Neuronal stem cell (in vitro differentiated cells): ENCODE measurements at regions not wholly inside any gene's neighbourhood (a gene's known extent, or its start where the extent isn't known, plus 50 kb on each side); places are given as distances from the start of the nearest gene placed in this dataset.
"Not testable (repeated sequence)": the region's sequence is repeated elsewhere in the genome, so short reads cannot be mapped to it uniquely, and the experiment has no call there.

Experiments
- DNase-seq: peaks from one replicate; pipeline ENCODE4 v3.0.0-alpha.2; 2013; ENCODE audit warnings: low spot score
- H2AFZ ChIP-seq: one replicate; pipeline ENCODE4 v1.6.1; 2013; ENCODE audit warnings: mild to moderate bottlenecking, low read length, inconsistent platforms
- H2AK5ac ChIP-seq: 2 replicates; pipeline ENCODE4 v1.6.1; 2013; ENCODE audit warnings: low read depth, mild to moderate bottlenecking, inconsistent platforms, low read length, moderate library complexity, mixed read lengths
- H2BK120ac ChIP-seq: 2 replicates; pipeline ENCODE4 v1.6.1; 2013; ENCODE audit warnings: low read depth, mild to moderate bottlenecking, inconsistent platforms, low read length, moderate library complexity, mixed read lengths
- H2BK12ac ChIP-seq: one replicate; pipeline ENCODE4 v1.6.1; 2013; ENCODE audit warnings: low read length, inconsistent platforms
- H2BK15ac ChIP-seq: 2 replicates; pipeline ENCODE4 v1.6.1; 2013; ENCODE audit warnings: mild to moderate bottlenecking, low read length, inconsistent platforms, mixed read lengths
- H2BK5ac ChIP-seq: one replicate; pipeline ENCODE4 v1.6.1; 2013; ENCODE audit warnings: inconsistent platforms, mild to moderate bottlenecking, low read length, moderate library complexity
- H3K14ac ChIP-seq: one replicate; pipeline ENCODE4 v1.6.1; 2013; ENCODE audit warnings: low read length, inconsistent platforms
- H3K18ac ChIP-seq: 2 replicates; pipeline ENCODE4 v1.6.1; 2013; ENCODE audit warnings: low read length, inconsistent platforms
- H3K23ac ChIP-seq: 2 replicates; pipeline ENCODE4 v1.6.1; 2013; ENCODE audit warnings: low read depth, mild to moderate bottlenecking, mixed read lengths, low read length, inconsistent platforms; ENCODE audit not compliant: poor library complexity
- H3K27ac ChIP-seq: replicated peaks from 3 replicates; pipeline ENCODE4 v1.5.1; 2013; ENCODE audit warnings: low read length, inconsistent platforms
- H3K27me3 ChIP-seq, 3 experiments: 2 replicates each; pipeline ENCODE4 v1.6.1; 2013; ENCODE audit warnings: low read length in 3 of 3, mild to moderate bottlenecking in 2 of 3, inconsistent platforms in 1 of 3, low read depth in 1 of 3, mixed read lengths in 1 of 3, moderate library complexity in 1 of 3; ENCODE audit not compliant: control insufficient read depth in 3 of 3, insufficient read depth in 3 of 3
- H3K36me3 ChIP-seq, 2 donors: replicated peaks in 1 of 2; 2 replicates each; pipeline ENCODE4 v1.6.1; 2013; ENCODE audit warnings: low read length in 2 of 2; ENCODE audit not compliant: control insufficient read depth in 2 of 2, insufficient read depth in 2 of 2
- H3K4ac ChIP-seq: 2 replicates; pipeline ENCODE4 v1.6.1; 2013; ENCODE audit warnings: inconsistent platforms, mild to moderate bottlenecking, low read length, moderate library complexity
- H3K4me1 ChIP-seq, 2 donors: 1 replicate in 1 of 2; 2 replicates in 1 of 2; pipeline ENCODE4 v1.6.1; 2013; ENCODE audit warnings: low read length in 2 of 2, low read depth in 1 of 2; ENCODE audit not compliant: control insufficient read depth in 2 of 2, insufficient read depth in 1 of 2
- H3K4me2 ChIP-seq: one replicate; pipeline ENCODE4 v1.6.1; 2013; ENCODE audit warnings: mild to moderate bottlenecking, low read length, inconsistent platforms; ENCODE audit not compliant: insufficient read depth, poor library complexity, severe bottlenecking
- H3K4me3 ChIP-seq, 2 donors: 2 replicates each; pipeline ENCODE4 v1.5.1; 2013; ENCODE audit warnings: low read length in 2 of 2, mild to moderate bottlenecking in 2 of 2, inconsistent platforms in 1 of 2, moderate library complexity in 1 of 2
- H3K79me1 ChIP-seq: one replicate; pipeline ENCODE4 v1.6.1; 2013; ENCODE audit warnings: low read depth, mild to moderate bottlenecking, inconsistent platforms, low read length, moderate library complexity
- H3K9ac ChIP-seq: one replicate; pipeline ENCODE4 v1.6.1; 2013; ENCODE audit warnings: mild to moderate bottlenecking, low read depth, low read length, inconsistent platforms; ENCODE audit not compliant: poor library complexity
- H3K9me3 ChIP-seq, 2 donors: replicated peaks in 1 of 2; 2 replicates each; pipeline versions ENCODE3 to v1.6.1; 2013; ENCODE audit warnings: low read length in 2 of 2, mild to moderate bottlenecking in 2 of 2, inconsistent platforms in 1 of 2, low read depth in 1 of 2, mixed read lengths in 1 of 2, moderate library complexity in 1 of 2; ENCODE audit not compliant: control insufficient read depth in 2 of 2, insufficient read depth in 1 of 2
- H4K8ac ChIP-seq: one replicate; pipeline ENCODE4 v1.6.1; 2013; ENCODE audit warnings: low read depth, mild to moderate bottlenecking, inconsistent platforms, low read length, moderate library complexity
- H4K91ac ChIP-seq: one replicate; pipeline ENCODE4 v1.6.1; 2013; ENCODE audit warnings: low read length, low read depth, mild to moderate bottlenecking, inconsistent platforms; ENCODE audit not compliant: poor library complexity
- WGBS, 2 donors: extraction: QIAGEN DNeasy Blood & Tissue Kit; methylation state at CpG; one replicate each; pipeline ENCODE4 v1.1.7; 2013; ENCODE audit warnings: missing lambda C conversion rate in 2 of 2, mixed read lengths in 1 of 2; ENCODE audit not compliant: insufficient read length in 2 of 2, insufficient replicate concordance in 1 of 2; ENCODE audit errors: extremely low coverage in 2 of 2; 5-methylcytosine and 5-hydroxymethylcytosine counted together

DNA sequence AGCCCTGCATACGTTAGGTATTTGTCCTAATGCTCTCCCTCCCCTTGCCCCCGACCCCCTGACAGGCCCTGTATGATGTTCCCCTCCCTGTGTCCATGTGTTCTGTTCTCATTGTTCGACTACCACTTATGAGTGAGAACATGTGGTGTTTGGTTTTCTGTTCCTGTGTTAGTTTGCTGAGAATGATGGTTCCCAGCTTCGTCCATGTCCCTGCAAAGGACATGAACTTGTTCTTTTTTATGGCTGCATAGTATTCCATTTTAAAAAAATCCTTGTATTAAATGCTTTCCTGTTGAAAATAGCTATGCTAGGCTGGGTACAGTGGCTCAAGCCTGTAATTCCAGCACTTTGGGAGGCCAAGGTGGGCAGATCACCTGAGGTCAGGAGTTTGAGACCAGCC is 232.2 kb downstream of the RPLP1 start:
- not testable (repeated sequence) for H3K23ac ChIP-seq, H3K4me2 ChIP-seq, H2AFZ ChIP-seq, H3K27ac ChIP-seq, H2BK15ac ChIP-seq, H2BK120ac ChIP-seq, H3K4me3 ChIP-seq, H3K14ac ChIP-seq, H3K27me3 ChIP-seq, H3K9me3 ChIP-seq, H3K4ac ChIP-seq, H4K8ac ChIP-seq, H2AK5ac ChIP-seq, H3K9ac ChIP-seq, H2BK12ac ChIP-seq, H3K4me1 ChIP-seq, DNase-seq, H3K79me1 ChIP-seq, H2BK5ac ChIP-seq, H3K18ac ChIP-seq, H4K91ac ChIP-seq, H3K36me3 ChIP-seq
- no CpG with 5 or more reads among the region's 4 CpGs for WGBS, 2 donors

GRCh38 chr15:69685512-69686452 is 233.2 kb downstream of the RPLP1 start:
- Histone ChIP-seq H2BK12ac (no peak overlapping the region), H2AK5ac (no peak overlapping the region), H2BK15ac (no peak overlapping the region), H3K18ac (no peak overlapping the region), H3K14ac (no peak overlapping the region), H3K27ac (no peak overlapping the region), H4K91ac (no peak overlapping the region), H3K4me2 (no peak overlapping the region), H3K4me3 (no peak overlapping the region), H3K9ac (no peak overlapping the region), H2BK5ac (no peak overlapping the region), H3K23ac (no peak overlapping the region), H3K4ac (no peak overlapping the region), H3K9me3 (no peaks in the 10 kb centered on the region), H2AFZ (no peak overlapping the region), H2BK120ac (no peak overlapping the region), H3K4me1 (no peaks in the 10 kb centered on the region), H4K8ac (no peak overlapping the region), H3K36me3 (no peaks in the 10 kb centered on the region), H3K79me1 (no peaks in the 10 kb centered on the region), H3K27me3 (no peaks in the 10 kb centered on the region)
- WGBS, 2 donors, result no CpG with 5 or more reads among the region's 8 CpGs
- DNase-seq, result no peak

DNA sequence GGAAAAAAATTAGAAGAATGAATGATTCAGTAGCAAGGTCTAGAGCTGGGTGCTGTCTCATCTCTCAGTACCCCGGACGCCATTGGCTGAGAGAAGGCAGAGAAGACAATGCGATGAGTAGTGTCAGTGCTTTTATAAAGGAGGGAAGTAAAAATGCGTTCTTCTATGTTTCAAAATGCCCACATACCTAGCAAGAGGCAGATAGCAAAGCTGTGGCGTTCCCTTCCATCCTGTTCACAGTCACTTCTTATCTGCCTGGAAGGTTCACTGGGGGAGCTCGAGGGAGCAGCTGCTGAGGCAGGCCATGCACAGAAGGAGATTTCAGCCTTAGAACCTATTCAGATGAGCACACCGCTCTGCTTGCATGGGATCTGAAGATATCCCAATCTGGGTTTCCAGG is 234.0 kb downstream of the RPLP1 start:
- Histone ChIP-seq H4K91ac (no peak overlapping the region), H3K14ac (no peak overlapping the region), H3K79me1 (no peaks in the 10 kb centered on the region), H2BK12ac (no peak overlapping the region), H3K4me3 (no peak overlapping the region), H2AK5ac (no peak overlapping the region), H3K36me3 (no peaks in the 10 kb centered on the region), H2AFZ (no peak overlapping the region), H3K23ac (no peak overlapping the region), H3K9ac (no peak overlapping the region), H4K8ac (no peak overlapping the region), H3K4me2 (no peak overlapping the region), H3K27me3 (no peaks in the 10 kb centered on the region), H3K4me1 (no peaks in the 10 kb centered on the region), H2BK5ac (no peak overlapping the region), H3K4ac (no peak overlapping the region), H3K27ac (no peak overlapping the region), H3K18ac (no peak overlapping the region), H2BK15ac (no peak overlapping the region), H3K9me3 (no peaks in the 10 kb centered on the region), H2BK120ac (no peak overlapping the region)
- WGBS, 2 donors, result no CpG with 5 or more reads among the region's 7 CpGs
- DNase-seq, result no peak

GRCh38 chr15:69689133-69689532 is 236.5 kb downstream of the RPLP1 start:
- Histone ChIP-seq H3K27ac (no peak overlapping the region), H2AK5ac (no peak overlapping the region), H3K18ac (no peak overlapping the region), H4K8ac (no peak overlapping the region), H2AFZ (no peak overlapping the region), H3K4me1 (no peaks in the 10 kb centered on the region), H3K4ac (no peak overlapping the region), H3K79me1 (no peaks in the 10 kb centered on the region), H2BK15ac (no peak overlapping the region), H3K4me3 (no peak overlapping the region), H2BK120ac (no peak overlapping the region), H3K14ac (no peak overlapping the region), H2BK12ac (no peak overlapping the region), H3K27me3 (no peaks in the 10 kb centered on the region), H3K9ac (no peak overlapping the region), H3K4me2 (no peak overlapping the region), H2BK5ac (no peak overlapping the region), H3K36me3 (no peaks in the 10 kb centered on the region), H3K23ac (no peak overlapping the region), H3K9me3 (no peaks in the 10 kb centered on the region), H4K91ac (no peak overlapping the region)
- no CpG with 5 or more reads among the region's 1 CpG for WGBS, 2 donors
- no peak for DNase-seq
